OCI-M1 (cell line): ENCODE measurements at regions not wholly inside any gene's neighbourhood (a gene's known extent, or its start where the extent isn't known, plus 50 kb on each side); places are given as distances from the start of the nearest gene placed in this dataset.

Source experiments
- DNase-seq: peaks from one replicate; lab custom pipeline; 2025; lab: John Stamatoyannopoulos, UW

GRCh38 chr10:123496375-123496774 lies 169.8 kb upstream of the GPR26 start:
- DNase-seq = no peak

GRCh38 chr10:123496996-123497660 lies 169.0 kb upstream of the GPR26 start:
- no peak for DNase-seq

- no peak for DNase-seq
These were observed 166.0 kb upstream of the GPR26 start for GRCh38 chr10:123500110-123500509.

- no peak for DNase-seq
These were observed 165.0 kb upstream of the GPR26 start for GRCh38 chr10:123501148-123501547.

GRCh38 chr10:123502983-123503382 lies 163.2 kb upstream of the GPR26 start:
- DNase-seq = peak; percentile 15

GRCh38 chr10:123506455-123506854 lies 159.7 kb upstream of the GPR26 start:
- DNase-seq = no peak

- no peak for DNase-seq
These were observed 158.9 kb upstream of the GPR26 start for GRCh38 chr10:123507298-123507697.

GRCh38 chr10:123509338-123509737 lies 156.8 kb upstream of the GPR26 start:
- DNase-seq = no peak

GRCh38 chr10:123512901-123513775 lies 153.0 kb upstream of the GPR26 start:
- no peak for DNase-seq

GRCh38 chr10:123513870-123514269 lies 152.3 kb upstream of the GPR26 start:
- DNase-seq = no peak

GRCh38 chr10:123514996-123515395 lies 151.2 kb upstream of the GPR26 start:
- no peak for DNase-seq

- DNase-seq = no peak
These were observed 150.5 kb upstream of the GPR26 start for GRCh38 chr10:123515661-123516060.

- no peak for DNase-seq
These were observed 149.9 kb upstream of the GPR26 start for GRCh38 chr10:123516291-123516690.

GRCh38 chr10:123517426-123517825 lies 148.7 kb upstream of the GPR26 start:
- DNase-seq = no peak

- no peak for DNase-seq
These were observed 148.3 kb upstream of the GPR26 start for GRCh38 chr10:123517901-123518300.

- DNase-seq = no peak
These were observed 147.4 kb upstream of the GPR26 start for GRCh38 chr10:123518765-123519164.

GRCh38 chr10:123519861-123520260 lies 146.3 kb upstream of the GPR26 start:
- no peak for DNase-seq

- no peak for DNase-seq
These were observed 145.1 kb upstream of the GPR26 start for GRCh38 chr10:123521076-123521475.

GRCh38 chr10:123521556-123521955 lies 144.6 kb upstream of the GPR26 start:
- DNase-seq = no peak

GRCh38 chr10:123522702-123523312 lies 143.3 kb upstream of the GPR26 start:
- no peak for DNase-seq

- DNase-seq = no peak
These were observed 142.3 kb upstream of the GPR26 start for GRCh38 chr10:123523833-123524232.

GRCh38 chr10:123526356-123527064 lies 139.6 kb upstream of the GPR26 start:
- no peak for DNase-seq
